ENCODE measurements at regions not wholly inside any gene's neighbourhood (a gene's known extent, or its start where the extent isn't known, plus 50 kb on each side); places are given as distances from the start of the nearest gene placed in this dataset.

DNA sequence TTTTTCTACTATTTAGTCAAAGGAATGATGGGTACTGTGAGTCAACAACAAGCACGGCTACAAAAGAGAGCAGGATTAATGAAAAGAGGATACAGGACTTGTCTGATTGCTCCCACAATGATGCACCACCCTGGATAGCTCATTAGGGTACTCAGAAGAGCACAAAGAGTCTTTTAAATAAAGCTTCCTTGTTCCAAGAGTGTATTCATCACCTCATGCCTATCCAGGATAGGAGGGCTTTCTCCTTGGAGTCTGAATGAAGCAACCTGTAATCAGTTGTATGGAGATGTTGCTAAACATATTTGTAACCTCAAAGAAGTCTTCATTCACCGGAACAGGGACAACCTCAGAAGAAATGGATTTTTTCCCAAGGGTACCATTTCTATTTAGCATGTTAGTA, 219.5 kb upstream of the TMEM161B start:
- TF ChIP-seq, protein P1, sequence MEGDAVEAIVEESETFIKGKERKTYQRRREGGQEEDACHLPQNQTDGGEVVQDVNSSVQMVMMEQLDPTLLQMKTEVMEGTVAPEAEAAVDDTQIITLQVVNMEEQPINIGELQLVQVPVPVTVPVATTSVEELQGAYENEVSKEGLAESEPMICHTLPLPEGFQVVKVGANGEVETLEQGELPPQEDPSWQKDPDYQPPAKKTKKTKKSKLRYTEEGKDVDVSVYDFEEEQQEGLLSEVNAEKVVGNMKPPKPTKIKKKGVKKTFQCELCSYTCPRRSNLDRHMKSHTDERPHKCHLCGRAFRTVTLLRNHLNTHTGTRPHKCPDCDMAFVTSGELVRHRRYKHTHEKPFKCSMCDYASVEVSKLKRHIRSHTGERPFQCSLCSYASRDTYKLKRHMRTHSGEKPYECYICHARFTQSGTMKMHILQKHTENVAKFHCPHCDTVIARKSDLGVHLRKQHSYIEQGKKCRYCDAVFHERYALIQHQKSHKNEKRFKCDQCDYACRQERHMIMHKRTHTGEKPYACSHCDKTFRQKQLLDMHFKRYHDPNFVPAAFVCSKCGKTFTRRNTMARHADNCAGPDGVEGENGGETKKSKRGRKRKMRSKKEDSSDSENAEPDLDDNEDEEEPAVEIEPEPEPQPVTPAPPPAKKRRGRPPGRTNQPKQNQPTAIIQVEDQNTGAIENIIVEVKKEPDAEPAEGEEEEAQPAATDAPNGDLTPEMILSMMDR (IDR thresholded peaks at IDR 0.05; ENCODE audit: insufficient read depth, low read length): no peak
- TF ChIP-seq POLR2AphosphoS5 (IDR thresholded peaks at IDR 0.05; ENCODE audit: low read depth) (no peak), GABPA (IDR thresholded peaks at IDR 0.05; ENCODE audit: low read depth) (no peak), SPI1 (IDR thresholded peaks at IDR 0.05; ENCODE audit: borderline replicate concordance, low read depth) (no peak)

All from HL-60 (cell line).